Limb (tissue), 2 donors: ENCODE measurements at regions not wholly inside any gene's neighbourhood (a gene's known extent, or its start where the extent isn't known, plus 50 kb on each side); places are given as distances from the start of the nearest gene placed in this dataset.
A peak's percentile ranks its signal among the peaks of the same experiment; 100 is the strongest.
"Not testable (repeated sequence)": the region's sequence is repeated elsewhere in the genome, so short reads cannot be mapped to it uniquely, and the experiment has no call there.

Experiments
- DNase-seq, 2 donors: peaks; one replicate each; pipeline ENCODE4 v3.0.0-alpha.2; 2016; ENCODE audit errors: extremely low spot score in 2 of 2

DNA sequence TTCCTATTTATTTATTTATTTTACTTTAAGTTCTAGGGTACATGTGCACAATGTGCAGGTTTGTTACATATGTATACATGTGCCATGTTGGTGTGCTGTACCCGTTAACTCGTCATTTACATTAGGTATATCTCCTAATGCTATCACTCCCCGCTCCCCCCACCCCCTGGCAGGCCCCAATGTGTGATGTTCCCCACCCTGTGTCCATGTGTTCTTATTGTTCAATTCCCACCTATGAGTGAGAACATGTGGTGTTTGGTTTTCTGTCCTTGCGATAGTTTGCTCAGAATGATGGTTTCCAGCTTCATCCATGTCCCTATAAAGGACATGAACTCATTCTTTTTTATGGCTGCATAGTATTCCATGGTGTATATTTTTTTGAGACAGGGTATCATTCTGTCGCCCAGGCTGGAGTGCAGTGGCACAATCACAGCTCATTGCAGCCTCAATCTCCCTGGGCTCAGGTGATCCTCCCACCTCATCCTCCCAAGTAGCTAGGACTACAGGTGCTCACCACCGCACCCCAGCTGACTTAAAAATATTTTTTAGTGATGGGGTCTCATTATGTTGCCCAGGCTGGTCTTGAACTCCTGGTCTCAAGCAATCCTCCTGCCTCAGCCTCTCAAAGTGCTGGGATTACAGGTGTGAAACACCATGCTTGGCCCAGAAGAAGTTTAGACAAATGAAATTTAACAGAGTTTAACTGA, 140.6 kb downstream of the NPIPB5 start:
- not testable (repeated sequence) for DNase-seq

DNA sequence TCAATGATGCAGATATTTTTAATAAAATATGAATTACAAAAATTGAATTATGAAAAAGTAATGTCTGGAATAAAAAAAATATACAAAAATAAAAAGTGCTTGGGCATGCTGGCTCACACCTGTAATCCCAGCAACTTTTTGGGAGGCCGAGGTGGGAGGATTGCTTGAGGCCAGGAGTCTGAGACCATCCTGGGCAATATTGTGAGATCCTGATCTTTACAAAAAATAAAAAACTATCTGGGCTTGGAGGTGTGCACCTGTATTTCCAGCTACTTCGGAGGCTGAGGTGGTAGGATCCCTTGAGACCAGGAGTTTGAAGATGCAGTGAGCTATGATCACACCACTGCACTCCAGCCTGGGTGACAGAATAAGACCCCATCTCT, 141.8 kb downstream of the NPIPB5 start:
- no peak for DNase-seq

DNA sequence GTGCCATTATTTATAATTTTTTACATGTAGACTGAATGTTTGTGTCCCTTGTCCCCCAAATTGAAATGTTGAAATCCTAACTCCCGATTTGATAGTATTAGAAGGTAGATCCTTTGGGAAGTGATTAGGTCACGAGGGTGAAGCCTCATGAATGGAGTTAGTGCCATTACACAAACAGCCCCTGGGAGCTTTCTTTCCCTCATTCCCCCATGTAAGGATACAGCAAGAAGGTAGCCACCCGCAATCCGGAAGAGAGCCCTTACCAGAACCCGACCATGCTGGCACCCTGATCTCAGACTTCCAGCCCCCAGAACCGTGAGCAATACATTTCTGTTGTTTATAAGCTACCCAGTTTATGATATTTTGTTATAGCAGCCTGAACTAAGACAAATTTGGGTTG, 143.2 kb downstream of the NPIPB5 start:
- no peak for DNase-seq

DNA sequence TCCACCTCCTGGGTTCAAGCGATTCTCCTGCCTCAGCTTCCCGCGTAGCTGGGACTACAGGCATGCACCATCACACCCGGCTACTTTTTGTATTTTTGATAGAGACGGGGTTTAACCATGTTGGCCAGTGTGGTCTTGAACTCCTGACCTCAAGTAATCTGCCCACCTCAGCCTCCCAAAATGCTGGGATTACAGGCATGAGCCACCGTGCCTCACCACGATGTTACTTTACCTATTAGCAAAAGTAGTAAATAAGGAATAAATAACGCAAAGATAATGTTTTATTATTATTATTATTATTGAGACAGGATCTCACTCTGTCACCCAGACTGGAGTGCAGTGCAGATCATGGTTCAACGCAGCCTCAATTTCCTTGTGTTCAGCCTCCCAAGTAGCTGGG, 145.9 kb downstream of the NPIPB5 start:
- not testable (repeated sequence) for DNase-seq

DNA sequence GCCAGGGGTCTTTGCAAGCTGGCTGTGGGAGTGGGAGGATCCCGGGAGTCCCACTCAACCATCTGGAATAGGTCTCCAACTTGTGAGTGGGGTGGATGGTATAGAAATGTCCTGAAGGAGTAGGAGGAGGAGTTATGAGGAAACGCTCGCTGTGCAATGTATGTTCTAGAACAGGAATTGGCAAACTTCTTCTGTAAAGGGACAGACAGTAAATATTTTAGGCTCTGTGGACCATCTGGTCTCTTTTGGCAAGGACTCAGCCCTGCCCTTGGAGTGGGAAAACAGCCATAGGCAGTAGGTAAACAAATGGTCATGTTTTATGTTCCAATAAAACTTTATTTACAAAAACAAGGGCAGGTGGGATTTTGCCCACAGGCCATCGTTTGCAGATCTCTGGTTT, 149.2 kb downstream of the NPIPB5 start:
- no peak for DNase-seq

DNA sequence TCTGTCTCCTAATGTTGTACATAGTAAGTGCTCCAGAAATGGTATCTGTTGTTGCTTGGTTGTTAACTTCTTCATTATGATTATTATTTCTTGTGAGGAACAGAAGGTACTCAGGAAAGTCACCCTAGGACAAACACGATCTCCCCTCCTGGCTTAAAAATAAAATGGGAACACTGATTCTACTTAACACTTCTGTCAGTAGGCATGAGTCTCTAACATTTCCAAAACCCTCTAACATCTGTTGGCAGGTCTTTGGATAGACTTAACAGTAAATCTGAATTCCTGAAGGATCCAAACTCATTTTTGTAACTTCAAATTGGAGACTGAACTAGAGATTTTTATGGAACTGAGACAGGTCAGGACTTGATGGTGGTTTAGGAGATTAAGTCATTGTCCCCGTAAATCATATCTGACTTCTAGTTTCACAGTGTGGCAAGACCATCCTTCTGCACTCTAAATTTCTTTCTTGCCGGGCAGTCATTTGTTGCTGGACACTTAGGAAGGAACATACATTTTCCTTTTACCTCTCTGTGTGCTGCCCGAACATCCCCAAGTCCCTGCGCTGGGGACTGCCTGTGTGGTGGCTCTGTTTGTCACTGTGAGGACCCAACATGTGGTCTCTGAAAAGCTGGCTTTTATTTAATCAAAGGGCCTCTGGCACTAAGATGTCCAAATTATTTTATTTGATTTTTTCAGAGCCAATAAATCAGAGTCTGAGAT, 149.9 kb downstream of the NPIPB5 start:
- DNase-seq, result no peak

DNA sequence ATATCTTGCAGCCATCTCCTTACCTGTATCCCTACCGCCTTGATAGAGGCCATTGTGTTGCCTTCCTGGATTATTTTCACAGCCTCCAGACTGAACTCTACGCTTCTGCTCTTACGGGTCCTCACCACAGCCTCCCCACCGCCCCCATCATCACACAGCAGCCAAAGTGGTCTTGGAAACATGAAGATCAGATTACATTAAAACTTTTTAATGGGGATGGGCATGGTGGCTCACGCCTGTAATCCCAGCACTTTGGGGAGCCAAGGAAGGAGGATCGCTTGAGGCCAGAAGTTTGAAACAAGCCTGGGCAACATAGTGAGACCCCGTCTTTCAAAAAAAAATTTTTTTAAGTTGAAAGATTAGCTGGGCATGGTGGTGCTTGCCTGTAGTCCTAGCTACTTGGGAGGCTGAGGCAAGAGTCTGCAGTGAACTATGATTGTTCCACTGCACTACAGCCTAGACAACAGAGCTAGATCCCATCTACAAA, 150.5 kb downstream of the NPIPB5 start:
- no peak for DNase-seq

DNA sequence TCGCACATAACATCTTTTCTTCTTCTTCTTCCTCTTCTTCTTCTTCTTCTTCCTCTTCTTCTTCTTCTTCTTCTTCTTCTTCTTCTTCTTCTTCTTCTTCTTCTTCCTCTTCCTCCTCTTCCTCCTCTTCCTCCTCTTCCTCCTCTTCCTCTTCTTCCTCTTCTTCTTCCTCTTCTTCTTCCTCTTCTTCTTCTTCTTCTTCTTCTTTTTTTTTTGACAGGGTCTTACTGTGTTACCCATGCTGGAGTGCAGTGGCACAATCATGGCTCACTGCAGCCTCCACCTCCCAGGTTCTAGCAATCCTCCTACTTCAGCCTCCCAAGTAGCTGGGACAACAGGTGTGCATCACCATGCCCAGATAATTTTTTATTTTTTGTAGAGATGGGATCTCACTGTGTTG, 151.0 kb upstream of the HS3ST2 start:
- DNase-seq, result not testable (repeated sequence)

DNA sequence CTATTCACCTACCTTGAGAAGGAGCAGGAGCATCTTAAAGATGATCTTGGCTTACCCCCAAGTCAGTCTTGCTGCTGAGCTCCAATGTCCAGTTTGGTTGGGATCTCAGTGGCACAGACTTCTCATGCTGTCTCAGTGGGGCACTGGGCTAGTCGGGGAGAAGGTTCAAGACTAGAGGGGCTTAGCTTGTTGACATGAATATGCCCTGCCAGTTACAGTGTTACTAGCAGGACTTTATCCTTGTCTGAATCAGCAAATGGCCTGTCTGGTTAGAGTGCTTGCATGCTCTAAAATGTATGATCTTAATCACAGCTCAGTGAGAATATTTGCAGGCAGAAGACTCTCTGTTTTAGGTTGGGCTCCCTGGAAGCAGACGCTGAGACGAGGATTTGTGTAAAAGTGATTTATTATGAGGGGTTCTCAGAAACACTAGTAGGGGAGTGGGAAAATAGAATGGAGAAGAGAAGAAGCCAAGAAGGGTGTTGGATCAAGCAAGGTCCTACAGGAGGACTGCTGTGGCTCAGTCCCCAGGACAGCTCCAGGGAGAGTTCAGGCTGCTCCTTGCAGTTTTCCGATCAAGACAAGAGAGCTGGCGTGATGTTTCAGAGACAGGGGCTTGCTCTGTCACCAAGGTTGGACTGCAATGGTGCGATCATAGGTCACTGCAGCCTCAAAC, 150.4 kb upstream of the HS3ST2 start:
- DNase-seq, result no peak

DNA sequence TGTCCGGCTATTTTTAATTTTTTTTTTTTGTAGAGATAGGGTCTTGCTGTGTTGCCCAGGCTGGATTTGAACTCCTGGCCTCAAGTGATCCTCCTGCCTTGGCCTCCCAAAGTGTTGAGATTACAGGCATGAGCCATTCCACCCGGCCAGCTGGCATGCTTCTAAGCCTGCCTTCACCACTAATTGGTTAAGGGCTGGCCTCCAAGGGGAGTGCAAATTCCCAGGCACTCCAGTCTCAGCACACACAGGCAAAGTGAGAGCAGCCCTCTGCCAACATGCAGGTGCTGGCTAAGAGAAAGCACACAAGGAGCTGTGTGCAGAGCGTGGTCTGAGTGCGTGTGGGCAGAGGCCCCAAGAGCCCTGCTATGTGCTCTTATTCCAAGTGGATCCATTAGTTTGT, 149.8 kb upstream of the HS3ST2 start:
- no peak for DNase-seq

DNA sequence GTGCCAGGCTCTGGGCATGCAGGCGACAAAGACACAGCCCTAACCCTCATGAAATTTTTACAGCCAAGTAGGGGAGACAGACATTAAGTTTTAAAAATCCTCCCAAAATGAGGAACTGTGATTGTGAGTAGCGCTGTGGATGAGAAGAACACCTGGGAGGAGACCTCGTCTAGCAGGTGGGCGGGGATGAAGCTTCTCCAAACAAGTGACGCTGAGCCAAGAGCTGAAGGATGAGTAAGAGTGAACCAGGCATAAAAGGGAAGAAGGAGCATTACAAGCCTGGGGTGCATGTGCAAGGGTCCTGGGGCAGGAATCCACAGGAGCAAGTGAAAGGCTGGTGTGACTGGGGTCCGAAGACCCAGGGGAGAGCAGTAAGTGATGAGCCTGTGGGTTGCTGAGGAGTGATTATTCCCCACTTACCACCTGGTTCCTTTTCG, 149.4 kb upstream of the HS3ST2 start:
- DNase-seq, result no peak

DNA sequence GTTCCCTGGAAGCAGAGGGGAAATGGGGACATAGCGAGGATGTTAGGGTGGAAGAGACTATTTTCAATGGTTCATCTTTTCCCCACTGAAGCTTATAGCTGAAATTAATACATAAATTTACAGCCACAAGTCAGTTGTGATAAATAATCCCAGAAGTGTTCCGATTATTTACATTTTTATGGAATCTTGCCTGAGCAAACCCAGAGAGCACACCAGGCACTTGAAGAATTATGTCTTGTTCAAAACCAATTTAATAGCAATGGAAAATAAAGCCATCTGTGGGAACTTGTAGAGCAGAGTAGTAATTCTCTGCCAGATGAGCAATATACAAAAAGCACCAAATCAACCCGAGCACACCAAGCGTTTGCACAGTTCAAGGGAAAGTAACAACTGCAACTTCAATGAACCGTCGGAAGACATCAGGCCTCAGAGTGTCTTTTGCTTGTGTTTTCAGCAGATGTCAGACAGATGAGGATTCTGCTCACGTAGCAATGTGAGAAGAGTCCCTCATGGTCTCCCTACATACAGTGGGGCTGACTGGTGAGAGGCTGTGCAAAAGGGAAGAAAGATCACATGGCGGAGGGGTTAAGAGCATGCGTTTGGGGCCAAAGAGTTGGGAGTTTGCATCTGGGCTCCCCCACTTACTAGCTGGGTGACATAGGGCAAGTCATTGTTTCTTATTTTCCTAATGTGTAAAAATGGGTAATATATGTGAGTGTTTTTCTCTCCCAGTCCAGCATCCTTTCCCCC, 148.7 kb upstream of the HS3ST2 start:
- DNase-seq, result peak in 1 of 2 donors; percentile 59

DNA sequence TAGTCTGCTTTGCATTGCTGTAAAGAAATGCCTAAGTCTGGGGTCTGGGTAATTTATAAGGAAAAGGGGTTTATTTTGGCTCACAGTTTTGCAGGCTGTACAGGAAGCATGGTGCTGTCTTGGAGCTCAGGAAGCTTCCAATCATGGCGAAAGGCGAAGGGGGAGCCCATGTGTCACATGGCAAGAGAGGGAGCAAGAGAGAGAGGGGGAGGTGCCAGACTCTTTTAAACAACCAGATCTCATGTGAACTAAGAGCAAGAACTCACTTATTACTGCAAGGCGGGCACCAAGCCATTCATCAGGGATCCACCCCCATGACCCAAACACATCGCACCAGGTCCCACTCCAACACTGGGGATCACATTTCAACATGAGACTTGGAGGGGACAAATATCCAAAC, 148.2 kb upstream of the HS3ST2 start:
- DNase-seq, result no peak

DNA sequence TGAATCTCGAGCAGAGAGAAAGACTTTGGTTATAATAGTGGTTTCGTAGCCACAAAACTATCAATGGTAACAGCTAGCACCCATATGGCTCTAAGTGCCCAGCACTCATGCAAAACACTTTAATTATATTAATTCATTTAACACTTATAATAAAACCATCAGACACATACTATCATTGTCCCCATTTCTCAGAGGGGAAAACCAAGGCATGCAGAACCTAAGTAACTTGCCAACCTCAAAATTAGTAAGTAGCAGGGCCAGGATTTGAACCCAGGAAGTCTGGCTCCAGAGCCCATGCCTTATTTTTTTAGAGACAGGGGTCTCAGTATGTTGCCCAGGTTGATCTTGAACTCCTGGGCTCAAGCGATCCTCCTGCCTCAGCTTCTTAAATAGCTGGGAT, 145.6 kb upstream of the HS3ST2 start:
- no peak for DNase-seq

DNA sequence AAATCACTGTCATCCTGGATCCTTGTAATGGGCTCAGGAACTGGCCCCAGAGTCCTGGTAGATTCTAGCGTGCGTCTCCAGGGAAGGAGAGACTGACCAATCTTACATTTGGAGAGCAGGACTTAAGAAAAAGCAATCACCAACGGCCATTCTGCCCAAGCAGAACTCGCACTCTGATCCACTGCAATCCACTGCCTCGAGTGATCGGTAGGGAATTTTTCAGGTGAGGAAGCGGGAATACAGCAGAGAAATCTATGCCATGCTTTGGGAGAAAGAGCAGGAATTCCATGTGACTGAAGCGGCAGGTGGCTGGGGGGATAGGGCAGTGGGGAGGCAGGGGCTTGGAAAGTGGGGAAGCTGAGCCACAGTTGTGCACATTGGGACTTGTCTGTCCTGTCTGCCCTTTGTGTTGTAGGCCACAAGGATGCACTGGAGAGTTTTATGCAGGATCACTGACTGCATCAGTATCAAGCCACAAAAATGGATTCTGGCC, 143.9 kb upstream of the HS3ST2 start:
- DNase-seq, result no peak

DNA sequence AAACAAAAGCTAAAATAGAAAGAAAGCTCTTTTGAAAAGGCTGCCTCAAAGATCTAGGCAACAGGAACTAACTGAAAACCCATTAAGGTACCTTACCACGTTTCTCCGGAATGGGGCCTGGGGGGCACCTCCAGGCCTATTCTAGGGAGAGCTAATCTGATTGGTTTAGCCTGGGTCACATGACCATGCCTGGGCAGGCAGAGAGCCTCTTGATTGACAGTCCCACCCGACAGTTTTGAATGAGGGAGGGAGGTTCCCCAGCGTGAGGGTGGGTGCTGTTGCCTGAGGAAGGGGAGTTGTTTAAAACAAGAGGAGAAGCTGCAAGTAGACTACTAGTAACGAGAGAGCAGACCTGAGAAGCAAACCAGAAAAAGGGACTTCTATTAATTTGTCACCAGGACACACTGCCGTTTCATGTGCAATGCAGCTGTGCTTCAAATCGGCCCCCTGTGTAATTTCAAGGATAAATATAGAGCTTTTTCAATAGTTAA, 143.4 kb upstream of the HS3ST2 start:
- DNase-seq, result peak; percentile 35 to 59

DNA sequence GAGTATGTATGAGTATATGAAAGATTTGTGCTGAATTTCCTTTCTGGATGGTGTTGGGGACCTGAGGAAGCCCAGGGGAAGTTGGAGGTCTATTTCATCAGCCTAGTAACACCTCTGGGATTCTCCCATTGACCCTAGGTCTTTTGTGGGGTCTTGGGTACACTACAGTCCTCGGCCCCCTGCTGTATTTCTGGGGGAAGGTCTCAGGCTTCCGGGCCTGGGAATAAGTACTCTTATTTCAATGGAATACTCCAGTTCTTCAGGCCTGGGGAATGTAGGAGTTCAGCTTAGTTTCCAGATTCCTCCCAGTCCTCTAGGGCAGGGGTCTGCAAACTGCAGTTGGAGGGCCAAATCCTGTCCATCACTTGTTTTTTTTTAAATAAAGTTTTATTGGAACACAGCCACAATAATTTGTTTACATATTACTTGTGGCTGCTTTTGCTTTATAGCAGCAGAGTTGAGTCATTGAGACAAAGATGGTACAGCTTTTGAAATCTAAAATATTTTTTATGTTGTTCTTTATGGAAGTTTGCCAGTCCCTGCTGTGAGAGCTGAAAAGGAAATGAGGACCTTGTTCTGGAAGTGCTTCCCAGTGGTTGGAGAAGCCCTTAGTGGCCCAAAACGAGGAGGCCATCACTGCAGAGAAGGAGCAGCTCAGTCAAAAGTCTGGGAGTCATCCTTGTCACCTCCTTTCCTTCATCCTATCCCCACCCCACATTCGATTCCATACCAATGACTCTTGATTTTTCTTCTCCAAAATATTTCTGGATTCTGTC, 142.5 kb upstream of the HS3ST2 start:
- no peak for DNase-seq

DNA sequence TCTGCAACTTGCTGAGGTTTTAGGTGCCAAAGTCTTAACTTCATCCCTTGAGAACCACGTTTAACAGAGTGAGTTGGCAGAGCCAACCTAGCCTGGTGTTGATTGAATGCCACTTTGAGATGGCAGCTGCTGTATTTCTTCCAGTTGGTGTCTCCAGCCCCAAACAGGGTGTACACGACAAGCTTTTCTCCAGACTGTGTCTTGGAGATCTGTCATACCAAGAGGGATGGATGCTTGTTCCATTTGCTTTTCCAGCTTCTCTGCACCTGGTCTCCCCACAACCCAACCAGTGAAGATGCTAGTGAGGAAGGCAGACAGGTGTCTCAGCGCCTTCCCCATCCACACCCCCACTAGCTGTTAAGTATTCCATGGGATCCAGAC, 141.1 kb upstream of the HS3ST2 start:
- DNase-seq, result no peak

DNA sequence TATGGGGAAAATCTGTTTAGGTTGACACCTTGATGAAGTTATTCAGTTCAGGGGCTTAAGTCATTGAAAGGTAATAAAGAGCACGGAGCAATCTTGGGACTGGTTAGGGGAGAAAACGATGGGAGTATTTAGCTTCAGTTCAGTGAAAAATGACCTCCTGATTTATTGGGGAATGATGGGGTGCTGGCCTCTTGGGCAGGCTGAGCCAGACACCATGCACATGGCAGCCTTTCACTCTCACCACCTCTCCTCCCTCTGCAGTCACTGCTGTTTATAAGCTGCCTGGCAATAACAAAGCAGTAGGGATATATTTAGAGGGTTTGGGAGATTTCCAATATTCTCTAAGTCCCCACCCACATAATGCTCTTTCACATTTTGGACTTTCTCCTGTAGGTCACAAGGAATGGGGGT, 140.5 kb upstream of the HS3ST2 start:
- no peak for DNase-seq

DNA sequence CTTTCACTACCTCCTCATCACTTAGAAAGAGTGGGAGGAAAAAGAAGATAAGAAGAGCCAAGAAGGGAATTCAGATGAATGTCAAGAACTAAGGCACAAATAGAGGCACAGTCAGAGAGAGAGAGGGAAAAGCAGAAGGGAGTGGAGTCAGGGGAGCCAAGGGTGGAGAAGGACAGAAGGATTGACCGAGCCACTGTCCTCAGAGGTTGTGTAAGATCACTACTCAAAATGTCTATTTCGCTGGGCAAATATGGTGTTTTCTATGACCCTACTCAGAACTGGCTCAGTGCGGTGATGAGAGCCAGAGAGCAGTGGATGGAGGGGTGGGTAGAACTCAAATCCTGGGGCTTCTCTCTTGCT, 139.2 kb upstream of the HS3ST2 start:
- DNase-seq, result no peak
